ENCODE measurements at regions not wholly inside any gene's neighbourhood (a gene's known extent, or its start where the extent isn't known, plus 50 kb on each side); places are given as distances from the start of the nearest gene placed in this dataset.

DNA sequence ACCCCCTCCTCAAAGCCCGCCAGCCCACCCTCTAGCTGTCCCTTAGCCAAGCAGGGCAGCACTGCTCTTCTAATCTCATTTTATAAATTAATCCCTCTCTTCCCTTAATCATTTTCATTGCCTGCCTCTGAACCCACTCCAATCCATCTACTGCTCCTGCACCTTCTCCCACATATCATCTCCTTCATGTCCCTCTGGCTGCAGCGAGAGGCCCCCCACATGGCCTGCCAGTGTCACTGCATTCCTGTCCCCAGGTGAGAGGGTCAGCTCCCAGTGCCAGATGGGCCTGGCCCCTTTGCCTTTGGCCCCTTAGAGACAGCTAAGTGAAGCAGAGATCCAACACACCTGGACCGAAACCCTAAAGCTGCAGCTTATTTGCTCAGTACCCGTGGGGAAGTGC lies 79.4 kb downstream of the PJA1 start:
- TF ChIP-seq, protein P1, sequence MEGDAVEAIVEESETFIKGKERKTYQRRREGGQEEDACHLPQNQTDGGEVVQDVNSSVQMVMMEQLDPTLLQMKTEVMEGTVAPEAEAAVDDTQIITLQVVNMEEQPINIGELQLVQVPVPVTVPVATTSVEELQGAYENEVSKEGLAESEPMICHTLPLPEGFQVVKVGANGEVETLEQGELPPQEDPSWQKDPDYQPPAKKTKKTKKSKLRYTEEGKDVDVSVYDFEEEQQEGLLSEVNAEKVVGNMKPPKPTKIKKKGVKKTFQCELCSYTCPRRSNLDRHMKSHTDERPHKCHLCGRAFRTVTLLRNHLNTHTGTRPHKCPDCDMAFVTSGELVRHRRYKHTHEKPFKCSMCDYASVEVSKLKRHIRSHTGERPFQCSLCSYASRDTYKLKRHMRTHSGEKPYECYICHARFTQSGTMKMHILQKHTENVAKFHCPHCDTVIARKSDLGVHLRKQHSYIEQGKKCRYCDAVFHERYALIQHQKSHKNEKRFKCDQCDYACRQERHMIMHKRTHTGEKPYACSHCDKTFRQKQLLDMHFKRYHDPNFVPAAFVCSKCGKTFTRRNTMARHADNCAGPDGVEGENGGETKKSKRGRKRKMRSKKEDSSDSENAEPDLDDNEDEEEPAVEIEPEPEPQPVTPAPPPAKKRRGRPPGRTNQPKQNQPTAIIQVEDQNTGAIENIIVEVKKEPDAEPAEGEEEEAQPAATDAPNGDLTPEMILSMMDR (IDR thresholded peaks at IDR 0.05): no peak
- no peak for TF ChIP-seq POLR2A (IDR thresholded peaks at IDR 0.05)

Data from testis (tissue), 2 donors.